ENCODE measurements at regions not wholly inside any gene's neighbourhood (a gene's known extent, or its start where the extent isn't known, plus 50 kb on each side); places are given as distances from the start of the nearest gene placed in this dataset.

GRCh38 chr14:49991491-49991890 lies 98.6 kb downstream of the ARF6 start:
- no peak for TF ChIP-seq POLR2A (IDR thresholded peaks at IDR 0.05; ENCODE audit: low read depth, low read length)
- no peak for TF ChIP-seq TAF1 (IDR thresholded peaks at IDR 0.05; ENCODE audit: borderline replicate concordance, low read depth, low read length)
- no peak for TF ChIP-seq POLR2AphosphoS5 (IDR thresholded peaks at IDR 0.05; ENCODE audit: low read depth, low read length)
- DNase-seq (ENCODE audit: insufficient read length) (no peak), FAIRE-seq (no peak)

GRCh38 chr14:49992036-49992435 lies 99.2 kb downstream of the ARF6 start:
- no peak for FAIRE-seq
- no peak for DNase-seq (ENCODE audit: insufficient read length)
- no peak for TF ChIP-seq TAF1 (IDR thresholded peaks at IDR 0.05; ENCODE audit: borderline replicate concordance, low read depth, low read length)
- TF ChIP-seq POLR2AphosphoS5 (IDR thresholded peaks at IDR 0.05; ENCODE audit: low read depth, low read length): no peak
- no peak for TF ChIP-seq POLR2A (IDR thresholded peaks at IDR 0.05; ENCODE audit: low read depth, low read length)

- TF ChIP-seq POLR2A (IDR thresholded peaks at IDR 0.05; ENCODE audit: low read depth, low read length) (no peak), TAF1 (IDR thresholded peaks at IDR 0.05; ENCODE audit: borderline replicate concordance, low read depth, low read length) (no peak), POLR2AphosphoS5 (IDR thresholded peaks at IDR 0.05; ENCODE audit: low read depth, low read length) (no peak)
- DNase-seq (ENCODE audit: insufficient read length) (no peak), FAIRE-seq (no peak)
Observed at GRCh38 chr14:49992448-49992847, 99.6 kb downstream of the ARF6 start.

- DNase-seq (ENCODE audit: insufficient read length) (peak; percentile 30), FAIRE-seq (peak; percentile 98)
- TF ChIP-seq TAF1 (IDR thresholded peaks at IDR 0.05; ENCODE audit: borderline replicate concordance, low read depth, low read length) (peak; percentile 66; the same call in 1 of the 2 replicates), POLR2AphosphoS5 (IDR thresholded peaks at IDR 0.05; ENCODE audit: low read depth, low read length) (peak; percentile 97), POLR2A (IDR thresholded peaks at IDR 0.05; ENCODE audit: low read depth, low read length) (peak; percentile 95)
Observed at GRCh38 chr14:49992901-49993339, 100.0 kb downstream of the ARF6 start.

GRCh38 chr14:49993565-49993964 lies 100.7 kb downstream of the ARF6 start:
- DNase-seq (ENCODE audit: insufficient read length): no peak
- TF ChIP-seq TAF1 (IDR thresholded peaks at IDR 0.05; ENCODE audit: borderline replicate concordance, low read depth, low read length) (no peak), POLR2A (IDR thresholded peaks at IDR 0.05; ENCODE audit: low read depth, low read length) (no peak), POLR2AphosphoS5 (IDR thresholded peaks at IDR 0.05; ENCODE audit: low read depth, low read length) (no peak)
- peak; percentile 5 for FAIRE-seq

- no peak for FAIRE-seq
- TF ChIP-seq TAF1 (IDR thresholded peaks at IDR 0.05; ENCODE audit: borderline replicate concordance, low read depth, low read length) (no peak), POLR2A (IDR thresholded peaks at IDR 0.05; ENCODE audit: low read depth, low read length) (no peak), POLR2AphosphoS5 (IDR thresholded peaks at IDR 0.05; ENCODE audit: low read depth, low read length) (no peak)
- no peak for DNase-seq (ENCODE audit: insufficient read length)
Observed at GRCh38 chr14:49994951-49995561, 102.2 kb downstream of the ARF6 start.

GRCh38 chr14:49997991-49998390 lies 105.1 kb downstream of the ARF6 start:
- FAIRE-seq (no peak), DNase-seq (ENCODE audit: insufficient read length) (no peak)
- TF ChIP-seq POLR2AphosphoS5 (IDR thresholded peaks at IDR 0.05; ENCODE audit: low read depth, low read length) (no peak), TAF1 (IDR thresholded peaks at IDR 0.05; ENCODE audit: borderline replicate concordance, low read depth, low read length) (no peak), POLR2A (IDR thresholded peaks at IDR 0.05; ENCODE audit: low read depth, low read length) (no peak)

GRCh38 chr14:49999146-49999761 lies 106.4 kb downstream of the ARF6 start:
- DNase-seq (ENCODE audit: insufficient read length) (peak; percentile 65), FAIRE-seq (peak; percentile 89)
- TF ChIP-seq POLR2A (IDR thresholded peaks at IDR 0.05; ENCODE audit: low read depth, low read length): peak; percentile 89
- peak; percentile 76; the same call in 1 of the 2 replicates for TF ChIP-seq TAF1 (IDR thresholded peaks at IDR 0.05; ENCODE audit: borderline replicate concordance, low read depth, low read length)
- TF ChIP-seq POLR2AphosphoS5 (IDR thresholded peaks at IDR 0.05; ENCODE audit: low read depth, low read length): peak; percentile 86

GRCh38 chr14:49999826-50000379 lies 107.0 kb downstream of the ARF6 start:
- FAIRE-seq (no peak), DNase-seq (ENCODE audit: insufficient read length) (no peak)
- TF ChIP-seq POLR2A (IDR thresholded peaks at IDR 0.05; ENCODE audit: low read depth, low read length) (no peak), POLR2AphosphoS5 (IDR thresholded peaks at IDR 0.05; ENCODE audit: low read depth, low read length) (no peak), TAF1 (IDR thresholded peaks at IDR 0.05; ENCODE audit: borderline replicate concordance, low read depth, low read length) (no peak)

GRCh38 chr14:50000380-50001150 lies 107.7 kb downstream of the ARF6 start:
- DNase-seq (ENCODE audit: insufficient read length): peak; percentile 38
- peak; percentile 80 for FAIRE-seq

More at GRCh38 chr14:50000380-50001150, 107.7 kb downstream of the ARF6 start:
- peak; percentile 76; the same call in 1 of the 2 replicates for TF ChIP-seq TAF1 (IDR thresholded peaks at IDR 0.05; ENCODE audit: borderline replicate concordance, low read depth, low read length)
- peak; percentile 86; the same call in 1 of the 2 replicates for TF ChIP-seq POLR2A (IDR thresholded peaks at IDR 0.05; ENCODE audit: low read depth, low read length)
- peak; percentile 87 for TF ChIP-seq POLR2AphosphoS5 (IDR thresholded peaks at IDR 0.05; ENCODE audit: low read depth, low read length)
